A673 (cell line): ENCODE measurements at regions not wholly inside any gene's neighbourhood (a gene's known extent, or its start where the extent isn't known, plus 50 kb on each side); places are given as distances from the start of the nearest gene placed in this dataset.

Experiments
- BruUV-seq: library from RNA; stranded (reverse); fragments of 400-500 nt; replicated peaks from 2 replicates; lab custom pipeline; 2021; lab: Mats Ljungman, UMichigan
- CTCF ChIA-PET: fragments of 300-600 bp; sonication (Branson Sonifier 250); formaldehyde crosslinking; loops from one replicate; lab custom pipeline; 2022; ENCODE audit warnings: antibody characterized with exemption; lab: Charles Lee
- POLR2A ChIA-PET: fragments of 300-600 bp; sonication (Branson Sonifier 250); formaldehyde crosslinking; loops from one replicate; lab custom pipeline; 2022; ENCODE audit warnings: antibody characterized with exemption; ENCODE audit not compliant: low non-redundant PET; lab: Charles Lee
- DNase-seq: peaks from one replicate; pipeline ENCODE4 v3.0.0-alpha.2; 2015; ENCODE audit warnings: low spot score
- H3K27ac ChIP-seq: fragments of 200-600 bp; sonication (generic); 2 replicates; pipeline ENCODE4 v1.5.1; 2016; ENCODE audit warnings: mixed run types, low read depth, mild to moderate bottlenecking, mixed read lengths, antibody characterized with exemption, low read length; ENCODE audit not compliant: poor library complexity, severe bottlenecking
- H3K27me3 ChIP-seq: fragments of 200-600 bp; sonication (generic); replicated peaks from 2 replicates; pipeline ENCODE4 v1.6.1; 2017; ENCODE audit warnings: mixed run types, low read depth, mild to moderate bottlenecking, mixed read lengths, antibody characterized with exemption, low read length; ENCODE audit not compliant: insufficient read depth, poor library complexity
- H3K36me3 ChIP-seq: fragments of 200-600 bp; sonication (generic); 2 replicates; pipeline ENCODE4 v1.6.1; 2016; ENCODE audit warnings: mixed run types, mild to moderate bottlenecking, mixed read lengths, antibody characterized with exemption, low read length; ENCODE audit not compliant: insufficient read depth, poor library complexity, severe bottlenecking
- H3K4me1 ChIP-seq: fragments of 200-600 bp; sonication (generic); 2 replicates; pipeline ENCODE4 v1.6.1; 2017; ENCODE audit warnings: mixed run types, mild to moderate bottlenecking, mixed read lengths, antibody characterized with exemption, low read length; ENCODE audit not compliant: insufficient read depth, poor library complexity, severe bottlenecking
- H3K4me3 ChIP-seq: fragments of 200-600 bp; sonication (generic); 2 replicates; pipeline ENCODE4 v1.5.1; 2016; ENCODE audit warnings: low read depth, mixed run types, mild to moderate bottlenecking, mixed read lengths, low read length; ENCODE audit not compliant: poor library complexity, severe bottlenecking
- H3K9me3 ChIP-seq: fragments of 200-600 bp; sonication (generic); 2 replicates; pipeline ENCODE4 v1.6.1; 2016; ENCODE audit warnings: mixed run types, low read depth, mild to moderate bottlenecking, mixed read lengths, antibody characterized with exemption, low read length; ENCODE audit not compliant: poor library complexity, severe bottlenecking
- EZH2 ChIP-seq: fragments of 200-600 bp; sonication (generic); IDR thresholded peaks from 2 replicates; pipeline ENCODE4 v1.6.1; 2017; ENCODE audit warnings: borderline replicate concordance, low read depth, mild to moderate bottlenecking, mixed read lengths, antibody characterized with exemption, low read length; ENCODE audit not compliant: poor library complexity, severe bottlenecking
- intact Hi-C: fragments of 100-400 bp; cut with micrococcal nuclease; formaldehyde crosslinking; loops from one replicate; pipeline ENCODE4 v1.10.0; 2022; ENCODE audit not compliant: unreplicated experiment
- TF ChIP-seq, protein P1 (sequence below): fragments of 300-800, 200-600 bp; sonication (generic); conservative IDR thresholded peaks from 2 replicates; pipeline ENCODE4 v1.5.1; 2017; ENCODE audit warnings: low read depth, mild to moderate bottlenecking, antibody characterized with exemption, low read length, moderate library complexity, mixed read lengths

DNA sequence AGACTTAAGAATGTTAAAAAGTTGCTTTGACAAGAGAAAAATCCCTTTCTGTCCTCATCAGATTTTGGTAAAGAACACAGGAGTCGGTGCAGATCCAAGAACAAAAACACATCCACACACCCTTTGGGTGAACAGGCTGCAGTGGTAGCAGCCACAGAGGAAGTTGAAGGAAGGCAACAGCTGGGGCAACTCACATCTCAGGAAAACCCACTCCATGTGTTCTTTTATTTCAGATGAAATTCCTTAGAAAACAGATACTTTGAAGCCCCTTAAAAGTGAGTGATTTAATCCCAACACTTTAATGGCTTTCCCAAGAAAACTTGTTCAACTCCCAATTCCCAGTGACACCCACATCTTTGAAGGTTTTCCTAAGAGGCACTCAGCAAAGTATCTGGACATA, 271.3 kb downstream of the ICOS start:
- BruUV-seq, result no TSS peak
- no peaks in the 10 kb centered on the region for H3K36me3 ChIP-seq
- no peak overlapping the region for H3K4me3 ChIP-seq
- no peaks in the 10 kb centered on the region for H3K4me1 ChIP-seq
- DNase-seq, result no peak
- ChIA-PET CTCF (no interaction called here), POLR2A (no interaction called here)
- H3K27me3 ChIP-seq, result no peaks in the 10 kb centered on the region
- intact Hi-C loops, result no loop called here
- no peaks in the 10 kb centered on the region for H3K9me3 ChIP-seq
- no peak for TF ChIP-seq EZH2
- TF ChIP-seq, protein P1, sequence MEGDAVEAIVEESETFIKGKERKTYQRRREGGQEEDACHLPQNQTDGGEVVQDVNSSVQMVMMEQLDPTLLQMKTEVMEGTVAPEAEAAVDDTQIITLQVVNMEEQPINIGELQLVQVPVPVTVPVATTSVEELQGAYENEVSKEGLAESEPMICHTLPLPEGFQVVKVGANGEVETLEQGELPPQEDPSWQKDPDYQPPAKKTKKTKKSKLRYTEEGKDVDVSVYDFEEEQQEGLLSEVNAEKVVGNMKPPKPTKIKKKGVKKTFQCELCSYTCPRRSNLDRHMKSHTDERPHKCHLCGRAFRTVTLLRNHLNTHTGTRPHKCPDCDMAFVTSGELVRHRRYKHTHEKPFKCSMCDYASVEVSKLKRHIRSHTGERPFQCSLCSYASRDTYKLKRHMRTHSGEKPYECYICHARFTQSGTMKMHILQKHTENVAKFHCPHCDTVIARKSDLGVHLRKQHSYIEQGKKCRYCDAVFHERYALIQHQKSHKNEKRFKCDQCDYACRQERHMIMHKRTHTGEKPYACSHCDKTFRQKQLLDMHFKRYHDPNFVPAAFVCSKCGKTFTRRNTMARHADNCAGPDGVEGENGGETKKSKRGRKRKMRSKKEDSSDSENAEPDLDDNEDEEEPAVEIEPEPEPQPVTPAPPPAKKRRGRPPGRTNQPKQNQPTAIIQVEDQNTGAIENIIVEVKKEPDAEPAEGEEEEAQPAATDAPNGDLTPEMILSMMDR, result no peak
- no peak overlapping the region for H3K27ac ChIP-seq

DNA sequence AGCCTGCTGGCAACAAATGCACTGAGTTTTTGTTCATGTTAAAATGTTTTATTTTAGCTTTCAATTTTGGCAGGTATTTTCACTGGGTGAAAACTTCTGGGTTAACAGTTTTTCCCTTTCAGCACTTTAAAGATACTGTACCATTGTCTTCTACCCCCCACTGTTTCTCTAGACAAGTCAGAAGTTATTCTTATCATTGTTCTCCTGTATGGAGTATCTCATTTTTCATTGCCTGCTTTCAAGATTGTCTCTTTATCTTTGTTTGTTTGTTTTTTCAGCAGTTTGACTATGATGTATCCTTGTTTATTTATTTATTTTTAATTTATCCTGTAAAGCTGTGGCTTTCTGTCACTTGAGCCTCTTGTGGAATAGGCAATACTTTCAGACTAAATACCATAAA, 277.0 kb downstream of the ICOS start:
- POLR2A ChIA-PET, result no interaction called here
- BruUV-seq, result no TSS peak
- TF ChIP-seq, protein P1, result no peak
- no peak for TF ChIP-seq EZH2
- no peaks in the 10 kb centered on the region for H3K4me1 ChIP-seq
- no peaks in the 10 kb centered on the region for H3K27me3 ChIP-seq
- no peak overlapping the region for H3K27ac ChIP-seq
- no peaks in the 10 kb centered on the region for H3K36me3 ChIP-seq
- CTCF ChIA-PET, result no interaction called here
- H3K4me3 ChIP-seq, result no peak overlapping the region
- intact Hi-C loops, result no loop called here
- no peak for DNase-seq
- peaks cover 4% of the 10 kb centered on the region for H3K9me3 ChIP-seq

DNA sequence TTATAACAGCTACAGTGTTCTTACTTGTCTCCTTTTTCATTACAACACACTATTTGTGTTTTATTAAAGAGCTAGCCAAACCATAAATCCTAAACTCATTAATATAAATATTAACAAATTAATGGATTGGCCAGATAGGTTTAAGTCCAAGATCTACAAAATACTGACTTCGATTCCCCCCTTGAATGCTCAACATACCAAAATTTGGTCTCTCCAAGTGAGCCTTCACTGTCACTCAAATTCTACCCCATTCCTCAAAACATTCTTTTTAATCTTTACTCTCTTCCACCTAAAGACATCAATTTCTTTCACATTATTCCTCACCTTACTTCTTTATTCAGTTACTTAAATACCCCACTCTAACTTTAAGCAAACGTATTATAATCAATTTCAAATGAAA, 281.5 kb downstream of the ICOS start:
- Histone ChIP-seq H3K4me1 (no peaks in the 10 kb centered on the region), H3K4me3 (no peak overlapping the region), H3K27ac (no peak overlapping the region), H3K9me3 (peaks cover 4% of the 10 kb centered on the region), H3K27me3 (no peaks in the 10 kb centered on the region), H3K36me3 (no peaks in the 10 kb centered on the region)
- no peak for TF ChIP-seq EZH2
- TF ChIP-seq, protein P1, result no peak
- no TSS peak for BruUV-seq
- DNase-seq, result no peak
- POLR2A ChIA-PET, result interaction anchor here (0.6 kb wide), 1 partner anchor 32 kb away, joined by 3 read pairs; no protein-coding TSS in a partner anchor
- CTCF ChIA-PET, result no interaction called here
- intact Hi-C loops, result no loop called here
